ENCODE measurements at regions not wholly inside any gene's neighbourhood (a gene's known extent, or its start where the extent isn't known, plus 50 kb on each side); places are given as distances from the start of the nearest gene placed in this dataset.
A peak's percentile ranks its signal among the peaks of the same experiment; 100 is the strongest.

DNA sequence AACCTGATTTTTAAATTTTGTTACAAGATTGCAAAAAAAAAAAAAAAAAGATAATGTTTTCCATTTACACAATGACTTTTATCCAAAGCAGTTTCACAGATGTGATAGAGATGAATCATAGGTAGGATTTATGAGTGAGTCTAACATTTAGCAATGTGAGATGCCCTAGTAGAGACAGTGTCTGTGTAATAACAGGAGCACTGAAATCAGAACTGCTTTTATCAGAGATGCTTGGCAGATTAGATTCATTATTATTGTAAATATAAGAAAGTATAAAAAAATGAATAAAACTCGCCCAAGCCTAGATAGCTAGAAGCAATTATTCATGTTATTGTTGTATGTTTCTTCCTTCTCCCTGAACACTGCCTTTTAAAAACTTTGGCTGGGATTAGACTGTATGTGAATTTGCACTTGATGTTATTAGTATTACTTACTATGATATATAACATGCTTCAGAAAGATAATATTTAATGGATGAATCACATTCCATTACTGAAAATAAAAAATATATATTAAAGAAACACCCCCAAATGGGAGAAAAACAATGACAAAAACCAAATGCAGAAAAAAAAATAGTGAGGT is 567.3 kb upstream of the KLF4 start:
- Histone ChIP-seq H2AFZ (ENCODE audit: low read length) (no peak overlapping the region), H3F3A (ENCODE audit: low read length, unreplicated experiment) (peaks cover 8% of the 10 kb centered on the region), H3K9ac (ENCODE audit: low read length) (peak overlapping the region; percentile 75), H3K4me2 (ENCODE audit: low read length) (peak overlapping the region; percentile 86), H3K79me2 (ENCODE audit: low read length) (no peaks in the 10 kb centered on the region), H3K27ac (ENCODE audit: low read length) (peak overlapping the region; percentile 98), H3K4me3 (ENCODE audit: low read length) (peak overlapping the region; percentile 61), H3K36me3 (ENCODE audit: low read depth, low read length) (no peaks in the 10 kb centered on the region), H3K9me2 (replicated peaks; ENCODE audit: low read length) (no peaks in the 10 kb centered on the region), H3K9me3 (ENCODE audit: low read length) (no peaks in the 10 kb centered on the region), H3K4me1 (ENCODE audit: insufficient read depth, low read length) (peaks cover 28% of the 10 kb centered on the region), H3K27me3 (ENCODE audit: low read length) (no peaks in the 10 kb centered on the region), H4K20me1 (ENCODE audit: low read length) (no peaks in the 10 kb centered on the region)
- ChIA-PET CTCF (no interaction called here), POLR2A (ENCODE audit: unreplicated experiment) (no interaction called here)
- TSS peak; percentile 27 for BruUV-seq (replicated peaks)
- ATAC-seq: peak; percentile 77
- TF ChIP-seq EZH2 (IDR thresholded peaks at IDR 0.05; ENCODE audit: low read length, unreplicated experiment) (no peak), EZH2phosphoT487 (IDR thresholded peaks at IDR 0.05; ENCODE audit: borderline replicate concordance, low read length) (no peak)
- TF ChIP-seq, protein P1, sequence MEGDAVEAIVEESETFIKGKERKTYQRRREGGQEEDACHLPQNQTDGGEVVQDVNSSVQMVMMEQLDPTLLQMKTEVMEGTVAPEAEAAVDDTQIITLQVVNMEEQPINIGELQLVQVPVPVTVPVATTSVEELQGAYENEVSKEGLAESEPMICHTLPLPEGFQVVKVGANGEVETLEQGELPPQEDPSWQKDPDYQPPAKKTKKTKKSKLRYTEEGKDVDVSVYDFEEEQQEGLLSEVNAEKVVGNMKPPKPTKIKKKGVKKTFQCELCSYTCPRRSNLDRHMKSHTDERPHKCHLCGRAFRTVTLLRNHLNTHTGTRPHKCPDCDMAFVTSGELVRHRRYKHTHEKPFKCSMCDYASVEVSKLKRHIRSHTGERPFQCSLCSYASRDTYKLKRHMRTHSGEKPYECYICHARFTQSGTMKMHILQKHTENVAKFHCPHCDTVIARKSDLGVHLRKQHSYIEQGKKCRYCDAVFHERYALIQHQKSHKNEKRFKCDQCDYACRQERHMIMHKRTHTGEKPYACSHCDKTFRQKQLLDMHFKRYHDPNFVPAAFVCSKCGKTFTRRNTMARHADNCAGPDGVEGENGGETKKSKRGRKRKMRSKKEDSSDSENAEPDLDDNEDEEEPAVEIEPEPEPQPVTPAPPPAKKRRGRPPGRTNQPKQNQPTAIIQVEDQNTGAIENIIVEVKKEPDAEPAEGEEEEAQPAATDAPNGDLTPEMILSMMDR (conservative IDR thresholded peaks at IDR 0.05; ENCODE audit: low read depth, low read length): no peak
- peak; percentile 76 for DNase-seq
- intact Hi-C loops (cut with micrococcal nuclease): loop anchor here (1.0 to 5.0 kb wide), 8 partner anchors 38 to 572 kb away; no protein-coding TSS in a partner anchor

DNA sequence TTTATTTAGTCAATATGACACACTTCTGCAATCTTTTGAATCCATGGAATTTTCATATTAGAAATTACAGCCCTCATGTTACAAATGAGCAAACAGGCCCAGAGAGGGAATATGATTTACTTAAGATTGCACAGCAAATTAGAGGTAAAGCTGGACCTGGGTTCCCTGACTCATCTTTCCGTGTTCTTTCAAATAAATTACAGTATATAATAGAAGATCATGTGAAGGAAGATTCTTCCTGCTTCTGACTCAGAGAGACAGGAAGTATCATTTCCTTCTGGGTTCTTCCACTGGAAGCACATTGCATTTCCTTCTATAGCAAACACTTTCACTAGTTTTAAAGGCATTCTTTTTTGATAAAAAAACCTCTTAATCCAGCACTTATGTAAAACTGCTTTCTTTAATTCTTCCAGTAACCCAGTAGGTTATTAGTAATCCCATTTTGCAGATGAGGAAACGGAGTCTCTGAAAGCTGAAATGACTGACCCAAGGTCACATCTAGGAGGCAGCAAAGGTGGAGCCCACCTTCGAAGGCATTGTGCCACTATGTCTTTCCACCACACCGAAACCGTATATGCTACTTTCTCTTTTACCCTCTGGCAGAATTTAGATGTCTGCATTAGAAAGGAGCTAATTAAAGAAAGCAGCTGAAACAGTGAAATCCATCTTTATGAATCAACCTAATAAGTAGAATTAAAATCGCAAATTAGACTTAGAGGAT is 566.7 kb upstream of the KLF4 start:
- DNase-seq: peak; percentile 79
- Histone ChIP-seq H3K36me3 (ENCODE audit: low read depth, low read length) (no peaks in the 10 kb centered on the region), H3K9me3 (ENCODE audit: low read length) (no peaks in the 10 kb centered on the region), H3F3A (ENCODE audit: low read length, unreplicated experiment) (peaks cover 8% of the 10 kb centered on the region), H3K79me2 (ENCODE audit: low read length) (no peaks in the 10 kb centered on the region), H3K27me3 (ENCODE audit: low read length) (no peaks in the 10 kb centered on the region), H3K4me2 (ENCODE audit: low read length) (peak overlapping the region; percentile 86), H3K4me3 (ENCODE audit: low read length) (peak overlapping the region; percentile 61), H3K27ac (ENCODE audit: low read length) (peak overlapping the region; percentile 98), H3K9ac (ENCODE audit: low read length) (peak overlapping the region; percentile 75), H4K20me1 (ENCODE audit: low read length) (no peaks in the 10 kb centered on the region), H3K9me2 (replicated peaks; ENCODE audit: low read length) (no peaks in the 10 kb centered on the region), H3K4me1 (ENCODE audit: insufficient read depth, low read length) (peaks cover 30% of the 10 kb centered on the region), H2AFZ (ENCODE audit: low read length) (no peak overlapping the region)
- ChIA-PET CTCF (no interaction called here), POLR2A (ENCODE audit: unreplicated experiment) (interaction anchor here (0.7 kb wide), 1 partner anchor 305 kb away, joined by 4 read pairs; no protein-coding TSS in a partner anchor)
- intact Hi-C loops (cut with micrococcal nuclease): loop anchor here (1.0 to 5.0 kb wide), 8 partner anchors 39 to 571 kb away; no protein-coding TSS in a partner anchor
- peak; percentile 54 for ATAC-seq
- TF ChIP-seq EZH2phosphoT487 (IDR thresholded peaks at IDR 0.05; ENCODE audit: borderline replicate concordance, low read length) (no peak), EZH2 (IDR thresholded peaks at IDR 0.05; ENCODE audit: low read length, unreplicated experiment) (no peak)
- TF ChIP-seq, protein P1 (conservative IDR thresholded peaks at IDR 0.05; ENCODE audit: low read depth, low read length): no peak
- BruUV-seq (replicated peaks): TSS peak; percentile 90
